HFFc6 (cell line): ENCODE measurements at regions not wholly inside any gene's neighbourhood (a gene's known extent, or its start where the extent isn't known, plus 50 kb on each side); places are given as distances from the start of the nearest gene placed in this dataset.

Source experiments
- DNase-seq: peaks from one replicate; pipeline ENCODE4 v3.0.0-alpha.2; 2018
- H3K27ac Mint-ChIP-seq: 2 replicates; pipeline ENCODE4 v1.8.0; 2020; ENCODE audit warnings: mild to moderate bottlenecking, mixed read lengths
- H3K27me3 Mint-ChIP-seq: 2 replicates; pipeline ENCODE4 v1.8.0; 2021; ENCODE audit warnings: mild to moderate bottlenecking, moderate library complexity, mixed read lengths; ENCODE audit not compliant: insufficient read depth
- H3K36me3 Mint-ChIP-seq: 2 replicates; pipeline ENCODE4 v1.8.0; 2021; ENCODE audit warnings: low read depth, mixed read lengths
- H3K4me1 Mint-ChIP-seq: 2 replicates; pipeline ENCODE4 v1.8.0; 2020; ENCODE audit warnings: low read depth, mixed read lengths
- H3K4me3 Mint-ChIP-seq: 2 replicates; pipeline ENCODE4 v1.8.0; 2020; ENCODE audit warnings: mild to moderate bottlenecking, moderate library complexity, mixed read lengths
- H3K9me3 Mint-ChIP-seq: 2 replicates; pipeline ENCODE4 v1.8.0; 2020; ENCODE audit warnings: mild to moderate bottlenecking, mixed read lengths
- CTCF ChIP-seq: fragments of 200-600 bp; sonication (generic); IDR thresholded peaks from 2 replicates; pipeline ENCODE4 v1.5.0; 2021; ENCODE audit warnings: antibody characterized with exemption, mild to moderate bottlenecking

GRCh38 chr6:153962555-153962954, 76.5 kb upstream of the OPRM1 start:
- DNase-seq = no peak
- no peak overlapping the region for H3K4me3 Mint-ChIP-seq
- H3K4me1 Mint-ChIP-seq = peaks cover 8% of the 10 kb centered on the region; the same call in 1 of the 2 replicates
- no peaks in the 10 kb centered on the region for H3K27me3 Mint-ChIP-seq
- no peak for TF ChIP-seq CTCF
- peaks cover 4% of the 10 kb centered on the region for H3K9me3 Mint-ChIP-seq
- no peaks in the 10 kb centered on the region; the same call in 1 of the 2 replicates for H3K36me3 Mint-ChIP-seq
- no peak overlapping the region for H3K27ac Mint-ChIP-seq

GRCh38 chr6:153960741-153961140, 78.3 kb upstream of the OPRM1 start:
- H3K4me3 Mint-ChIP-seq = no peak overlapping the region
- no peaks in the 10 kb centered on the region for H3K27me3 Mint-ChIP-seq
- H3K9me3 Mint-ChIP-seq = peaks cover 4% of the 10 kb centered on the region
- H3K4me1 Mint-ChIP-seq = peaks cover 13% of the 10 kb centered on the region; the same call in 1 of the 2 replicates
- no peak for TF ChIP-seq CTCF
- no peak overlapping the region for H3K27ac Mint-ChIP-seq
- no peaks in the 10 kb centered on the region; the same call in 1 of the 2 replicates for H3K36me3 Mint-ChIP-seq
- DNase-seq = no peak

- no peak overlapping the region for H3K27ac Mint-ChIP-seq
- no peak overlapping the region for H3K4me3 Mint-ChIP-seq
- H3K4me1 Mint-ChIP-seq = peaks cover 13% of the 10 kb centered on the region; the same call in 1 of the 2 replicates
- TF ChIP-seq CTCF = no peak
- H3K27me3 Mint-ChIP-seq = no peaks in the 10 kb centered on the region
- DNase-seq = no peak
- H3K9me3 Mint-ChIP-seq = peaks cover 7% of the 10 kb centered on the region
- H3K36me3 Mint-ChIP-seq = no peaks in the 10 kb centered on the region; the same call in 1 of the 2 replicates
Measured at GRCh38 chr6:153960281-153960680, 78.8 kb upstream of the OPRM1 start.

- H3K4me3 Mint-ChIP-seq = no peak overlapping the region
- DNase-seq = no peak
- no peaks in the 10 kb centered on the region; the same call in 1 of the 2 replicates for H3K36me3 Mint-ChIP-seq
- no peak overlapping the region for H3K27ac Mint-ChIP-seq
- H3K4me1 Mint-ChIP-seq = peaks cover 13% of the 10 kb centered on the region; the same call in 1 of the 2 replicates
- TF ChIP-seq CTCF = no peak
- no peaks in the 10 kb centered on the region for H3K27me3 Mint-ChIP-seq
- H3K9me3 Mint-ChIP-seq = peaks cover 14% of the 10 kb centered on the region
Measured at GRCh38 chr6:153959276-153959675, 79.8 kb upstream of the OPRM1 start.

- TF ChIP-seq CTCF = no peak
- no peaks in the 10 kb centered on the region for H3K27me3 Mint-ChIP-seq
- H3K36me3 Mint-ChIP-seq = no peaks in the 10 kb centered on the region; the same call in 1 of the 2 replicates
- H3K4me1 Mint-ChIP-seq = peaks cover 13% of the 10 kb centered on the region; the same call in 1 of the 2 replicates
- no peak overlapping the region for H3K27ac Mint-ChIP-seq
- DNase-seq = no peak
- H3K9me3 Mint-ChIP-seq = peaks cover 14% of the 10 kb centered on the region
- no peak overlapping the region for H3K4me3 Mint-ChIP-seq
Measured at GRCh38 chr6:153958860-153959259, 80.2 kb upstream of the OPRM1 start.

GRCh38 chr6:153957394-153957793, 81.6 kb upstream of the OPRM1 start:
- DNase-seq = no peak
- no peak for TF ChIP-seq CTCF

More at GRCh38 chr6:153957394-153957793, 81.6 kb upstream of the OPRM1 start:
- H3K27me3 Mint-ChIP-seq = no peaks in the 10 kb centered on the region
- no peaks in the 10 kb centered on the region for H3K36me3 Mint-ChIP-seq
- H3K4me3 Mint-ChIP-seq = no peak overlapping the region
- H3K9me3 Mint-ChIP-seq = peaks cover 17% of the 10 kb centered on the region
- H3K4me1 Mint-ChIP-seq = peaks cover 13% of the 10 kb centered on the region; the same call in 1 of the 2 replicates
- no peak overlapping the region; the same call in 1 of the 2 replicates for H3K27ac Mint-ChIP-seq
